ENCODE measurements at regions not wholly inside any gene's neighbourhood (a gene's known extent, or its start where the extent isn't known, plus 50 kb on each side); places are given as distances from the start of the nearest gene placed in this dataset.

- Histone ChIP-seq H3K4me1 (no peaks in the 10 kb centered on the region), H3K36me3 (no peaks in the 10 kb centered on the region), H3K4me3 (no peak overlapping the region), H3K27me3 (no peaks in the 10 kb centered on the region), H3K27ac (no peak overlapping the region), H3K9me3 (no peaks in the 10 kb centered on the region)
- ATAC-seq (no peak), DNase-seq (no peak)
- intact Hi-C loops (cut with DNase I; ENCODE audit: low total_unique reads): no loop called here
- TF ChIP-seq POLR2A (IDR thresholded peaks at IDR 0.05) (no peak), CTCF (IDR thresholded peaks at IDR 0.05 in 4 of 5, conservative IDR thresholded peaks at IDR 0.05 in 1 of 5) (no peak)
- in situ Hi-C loops (cut with MboI; ENCODE audit: low sequenced_read_pairs in 4 of 4): no loop called here
These were observed 619.0 kb downstream of the TFAP2A start for GRCh38 chr6:9795880-9796279.

- H3K4me3 ChIP-seq: no peak overlapping the region
- no peak for ATAC-seq
These were observed 625.7 kb downstream of the TFAP2A start for GRCh38 chr6:9789201-9789600.

GRCh38 chr6:9784786-9785185 lies 630.1 kb downstream of the TFAP2A start:
- Histone ChIP-seq H3K4me3 (no peak overlapping the region), H3K36me3 (no peaks in the 10 kb centered on the region), H3K27me3 (no peaks in the 10 kb centered on the region), H3K9me3 (no peaks in the 10 kb centered on the region), H3K27ac (no peak overlapping the region), H3K4me1 (no peaks in the 10 kb centered on the region)
- in situ Hi-C loops (cut with MboI; ENCODE audit: low sequenced_read_pairs in 4 of 4): no loop called here
- TF ChIP-seq POLR2A (IDR thresholded peaks at IDR 0.05): no peak
- no peak for TF ChIP-seq CTCF (IDR thresholded peaks at IDR 0.05 in 4 of 5, conservative IDR thresholded peaks at IDR 0.05 in 1 of 5)
- ATAC-seq (no peak), DNase-seq (no peak)
- intact Hi-C loops (cut with DNase I; ENCODE audit: low total_unique reads): no loop called here

More at GRCh38 chr6:9789201-9789600, 625.7 kb downstream of the TFAP2A start:
- no peak for DNase-seq
- TF ChIP-seq POLR2A (IDR thresholded peaks at IDR 0.05) (no peak), CTCF (IDR thresholded peaks at IDR 0.05 in 4 of 5, conservative IDR thresholded peaks at IDR 0.05 in 1 of 5) (no peak)
- in situ Hi-C loops (cut with MboI; ENCODE audit: low sequenced_read_pairs in 4 of 4): no loop called here
- Histone ChIP-seq H3K36me3 (no peaks in the 10 kb centered on the region), H3K4me1 (no peaks in the 10 kb centered on the region), H3K27ac (no peak overlapping the region), H3K9me3 (no peaks in the 10 kb centered on the region), H3K27me3 (no peaks in the 10 kb centered on the region)
- intact Hi-C loops (cut with DNase I; ENCODE audit: low total_unique reads): no loop called here

GRCh38 chr6:9783567-9783966 lies 631.3 kb downstream of the TFAP2A start:
- no peaks in the 10 kb centered on the region for H3K27me3 ChIP-seq
- no peaks in the 10 kb centered on the region for H3K4me1 ChIP-seq
- no peak for ATAC-seq
- DNase-seq: no peak
- TF ChIP-seq CTCF (IDR thresholded peaks at IDR 0.05 in 4 of 5, conservative IDR thresholded peaks at IDR 0.05 in 1 of 5): no peak
- TF ChIP-seq POLR2A (IDR thresholded peaks at IDR 0.05): no peak
- no peaks in the 10 kb centered on the region for H3K9me3 ChIP-seq
- H3K27ac ChIP-seq: no peak overlapping the region
- H3K36me3 ChIP-seq: no peaks in the 10 kb centered on the region
- in situ Hi-C loops (cut with MboI; ENCODE audit: low sequenced_read_pairs in 4 of 4): no loop called here
- H3K4me3 ChIP-seq: no peak overlapping the region
- intact Hi-C loops (cut with DNase I; ENCODE audit: low total_unique reads): no loop called here

GRCh38 chr6:9766240-9766915 lies 648.5 kb downstream of the TFAP2A start:
- TF ChIP-seq CTCF (IDR thresholded peaks at IDR 0.05 in 4 of 5, conservative IDR thresholded peaks at IDR 0.05 in 1 of 5): no peak
- TF ChIP-seq POLR2A (IDR thresholded peaks at IDR 0.05): no peak
- no peak overlapping the region for H3K27ac ChIP-seq
- no peaks in the 10 kb centered on the region for H3K27me3 ChIP-seq
- DNase-seq (no peak), ATAC-seq (no peak)
- no peaks in the 10 kb centered on the region for H3K9me3 ChIP-seq
- in situ Hi-C loops (cut with MboI; ENCODE audit: low sequenced_read_pairs in 4 of 4): no loop called here
- intact Hi-C loops (cut with DNase I; ENCODE audit: low total_unique reads): no loop called here
- no peaks in the 10 kb centered on the region for H3K36me3 ChIP-seq
- no peaks in the 10 kb centered on the region for H3K4me1 ChIP-seq
- no peak overlapping the region for H3K4me3 ChIP-seq

Measured in gastrocnemius medialis (tissue), 4 donors.